ENCODE measurements at regions not wholly inside any gene's neighbourhood (a gene's known extent, or its start where the extent isn't known, plus 50 kb on each side); places are given as distances from the start of the nearest gene placed in this dataset.

DNA sequence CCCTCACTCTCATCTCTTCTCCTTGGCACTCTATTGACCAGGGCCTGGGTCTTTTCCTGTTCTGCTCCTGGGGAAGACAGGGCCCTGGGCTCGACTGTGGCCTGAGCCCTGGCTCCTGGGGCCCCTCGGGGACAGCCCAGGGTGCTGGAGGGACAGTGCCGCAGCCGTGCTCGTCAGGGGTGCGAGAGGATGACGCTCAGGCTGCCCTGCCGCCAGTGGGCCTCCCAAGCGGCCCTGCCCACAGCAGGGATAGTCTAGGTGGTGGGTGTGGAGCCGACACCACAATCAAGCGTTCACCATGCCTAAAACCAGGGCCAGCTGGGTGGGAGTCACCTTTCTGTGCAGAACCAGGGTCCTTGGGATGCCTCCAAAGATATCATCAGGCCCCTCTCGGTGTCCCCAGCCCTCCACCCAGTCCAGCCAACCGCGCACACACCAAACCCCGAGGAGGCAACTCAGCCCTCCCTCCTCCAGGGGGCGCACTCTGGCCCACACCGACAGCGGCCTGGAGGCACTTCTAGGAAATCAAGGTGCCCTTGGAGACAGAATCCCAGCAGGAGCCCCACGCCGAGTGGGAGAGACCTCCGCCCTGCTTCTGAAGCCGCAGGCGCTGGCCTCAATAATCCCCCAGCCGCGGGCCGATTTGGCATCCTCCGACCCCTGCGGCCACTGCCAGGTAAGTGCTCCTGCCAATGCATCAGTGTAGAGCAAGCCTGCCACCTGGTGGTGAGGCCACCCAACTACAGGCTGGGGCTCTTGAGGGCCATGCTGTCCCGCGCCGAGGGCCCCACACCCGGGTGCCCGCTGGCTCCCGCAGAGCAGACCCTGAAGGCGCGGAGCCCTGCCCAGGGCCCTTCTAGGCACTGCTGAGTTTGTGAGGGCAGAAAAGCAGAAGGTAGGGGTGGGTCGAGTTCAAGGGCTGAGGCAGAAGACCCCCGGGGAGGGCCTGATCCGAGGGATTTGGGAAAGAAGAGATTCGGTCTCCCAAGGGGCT lies 496.4 kb downstream of the BUD13 start:
- DNase-seq = peak; percentile 41

DNA sequence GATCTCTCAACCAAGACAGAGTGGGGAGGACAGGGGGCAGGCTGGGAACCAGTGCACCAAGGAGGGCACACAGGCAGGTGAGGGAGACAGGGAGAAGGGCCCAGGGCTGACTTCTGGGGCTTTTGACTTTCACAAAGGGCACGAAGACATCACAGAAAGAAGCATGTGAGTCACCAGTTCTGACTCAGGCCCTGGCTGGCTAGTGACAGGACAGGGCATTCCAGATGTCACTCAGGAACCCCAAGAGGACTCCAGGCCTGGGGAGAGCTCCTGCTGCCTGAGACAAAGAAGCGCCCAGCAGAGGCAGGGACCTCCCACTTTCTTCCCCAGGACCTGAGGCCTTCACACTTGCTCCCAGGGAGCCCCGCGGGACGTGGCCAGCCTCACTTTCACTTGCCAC lies 497.2 kb downstream of the BUD13 start:
- no peak for DNase-seq

DNA sequence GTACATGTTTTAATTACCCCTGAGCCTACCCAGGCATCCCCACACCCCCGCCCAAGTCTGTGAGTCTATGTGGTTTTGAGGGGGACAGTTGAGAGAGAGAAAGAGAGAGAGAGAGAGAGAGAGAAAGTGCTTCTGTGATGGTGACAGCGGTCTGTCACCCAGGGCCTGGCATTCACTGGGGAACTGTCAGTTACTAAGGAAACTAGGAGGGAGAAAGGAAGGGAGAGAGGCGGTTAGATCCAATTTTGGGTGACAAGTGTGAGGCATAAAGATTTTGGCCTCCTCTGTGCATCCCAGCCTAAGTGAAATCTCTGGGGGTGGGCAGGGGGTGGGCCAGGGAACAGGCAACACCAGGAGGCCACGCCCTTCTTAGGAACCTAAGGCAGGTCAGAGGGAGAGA lies 498.3 kb downstream of the BUD13 start:
- no peak for DNase-seq

DNA sequence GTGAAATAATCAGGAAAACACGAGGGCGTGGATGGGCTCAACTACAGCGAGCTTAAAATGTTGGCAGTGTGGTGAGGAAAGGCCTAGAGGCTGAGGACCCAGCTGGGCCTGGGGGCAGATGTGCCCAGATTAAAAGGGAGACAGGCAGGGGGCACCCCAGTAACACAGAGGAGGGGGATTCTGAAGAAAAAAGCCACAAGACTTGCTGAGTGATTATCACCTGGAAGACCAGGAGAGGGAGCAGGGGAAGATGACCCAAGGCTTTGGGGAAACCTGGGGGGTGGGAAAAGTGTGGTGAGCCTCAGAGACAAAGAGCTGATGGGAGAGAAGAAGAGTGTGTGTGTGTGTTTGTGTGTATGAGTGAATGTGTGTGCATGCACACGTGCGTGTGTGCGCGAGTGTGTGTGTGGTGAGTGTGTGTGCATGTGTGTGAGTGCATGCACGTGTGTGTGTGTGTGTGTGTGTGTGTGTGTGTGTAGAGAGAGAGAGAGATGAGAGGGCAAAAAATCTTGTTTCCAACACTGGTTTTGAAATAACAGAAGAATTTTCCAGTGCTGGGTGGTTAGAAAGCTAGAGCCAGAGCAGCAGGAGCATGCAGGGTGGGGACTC lies 500.5 kb downstream of the BUD13 start:
- no peak for DNase-seq

DNA sequence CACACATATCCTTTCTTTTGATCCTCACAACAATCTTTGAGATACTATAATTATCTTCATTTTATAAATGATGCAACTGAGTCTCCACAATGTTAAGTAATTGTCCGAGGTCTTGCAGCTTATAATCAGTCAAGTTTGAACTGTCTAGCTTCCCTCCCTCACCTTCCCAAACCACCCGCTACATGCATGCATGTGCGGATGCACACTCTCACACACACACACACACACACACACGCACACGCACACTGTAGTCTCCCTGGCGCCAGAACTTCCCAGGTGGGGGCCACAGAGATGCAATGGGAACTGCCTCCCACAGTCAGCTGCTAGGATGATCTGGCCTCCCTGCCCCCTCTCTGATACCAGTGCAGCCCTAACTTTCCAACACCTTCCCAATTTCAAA lies 501.3 kb downstream of the BUD13 start:
- no peak for DNase-seq

DNA sequence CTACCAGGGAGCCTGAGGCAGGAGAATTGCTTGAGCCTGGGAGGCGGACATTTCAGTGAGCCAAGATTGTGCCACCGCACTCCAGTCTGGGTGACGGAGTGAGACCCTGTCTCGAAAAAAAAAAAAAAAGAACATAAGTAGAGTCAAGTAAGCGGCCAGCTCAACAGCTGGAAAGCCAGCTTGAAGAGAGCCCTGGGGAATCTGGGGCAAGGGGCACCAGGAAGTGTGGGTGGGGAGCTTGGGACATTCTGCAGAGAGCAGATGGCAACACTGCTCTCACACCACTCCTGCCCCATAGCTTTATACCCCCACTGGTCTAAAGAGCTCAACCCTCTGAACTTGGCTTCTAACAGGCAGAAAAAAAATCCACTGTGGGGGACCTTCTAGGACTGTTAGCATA lies 505.6 kb downstream of the BUD13 start:
- DNase-seq = no peak

DNA sequence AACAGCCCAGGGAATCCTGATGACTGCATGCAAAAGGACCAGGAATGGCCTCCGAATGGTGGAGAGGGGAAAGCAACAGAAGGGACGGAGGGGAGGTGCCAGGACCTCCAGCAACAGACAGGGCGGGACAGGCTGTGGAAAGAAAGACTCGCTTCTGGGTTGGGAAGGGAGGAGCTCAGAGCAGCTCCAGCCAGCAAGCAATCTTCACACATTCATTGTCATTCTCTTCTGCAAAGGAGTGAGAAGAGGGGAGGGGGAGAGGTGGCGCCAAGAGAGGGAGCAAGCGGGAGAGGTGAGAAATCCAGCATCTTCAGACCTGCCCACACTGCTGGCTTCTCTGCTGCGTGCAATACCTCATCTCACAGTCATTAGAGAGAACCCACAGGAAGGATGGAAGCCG lies 509.0 kb downstream of the BUD13 start:
- DNase-seq = no peak

DNA sequence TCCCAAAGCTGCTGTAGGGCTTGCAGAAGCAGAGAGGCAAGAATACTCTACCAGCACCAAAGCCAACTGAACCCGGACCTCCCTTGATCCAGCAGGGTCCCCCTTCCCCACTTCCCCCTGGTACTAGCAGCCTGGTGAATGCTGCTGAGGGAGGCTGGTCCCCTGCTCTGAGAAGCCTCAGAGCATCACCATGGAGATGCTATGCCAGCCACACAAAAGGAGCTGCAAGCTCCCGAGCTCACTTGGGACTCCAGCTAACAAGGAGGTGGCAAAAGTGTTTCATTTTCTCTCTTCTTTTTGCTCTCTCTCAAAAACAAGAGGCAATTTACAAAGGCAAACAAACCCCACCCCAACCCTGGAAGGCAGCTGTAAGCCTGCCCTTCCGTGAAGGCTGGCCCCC lies 509.8 kb downstream of the BUD13 start:
- no peak for DNase-seq

DNA sequence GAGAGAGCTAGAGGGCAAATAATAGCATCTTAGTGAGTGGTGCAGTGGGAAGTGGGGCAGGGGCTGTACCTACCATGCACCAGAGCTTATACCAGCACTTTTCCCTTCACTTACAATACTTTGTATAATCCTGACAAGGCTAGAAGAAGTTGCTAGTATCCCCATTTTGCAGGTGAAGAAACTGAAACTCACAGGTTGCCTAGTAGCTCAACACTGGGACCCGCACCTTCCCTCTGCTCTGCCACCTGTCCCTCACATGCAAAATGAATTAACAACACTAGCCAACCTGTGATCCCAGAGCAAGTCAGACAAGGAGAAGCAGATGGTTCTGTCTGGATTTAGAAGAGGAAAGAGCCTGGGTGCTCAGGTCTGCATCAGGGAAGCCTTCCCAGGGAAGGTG lies 510.4 kb downstream of the BUD13 start:
- DNase-seq = no peak

DNA sequence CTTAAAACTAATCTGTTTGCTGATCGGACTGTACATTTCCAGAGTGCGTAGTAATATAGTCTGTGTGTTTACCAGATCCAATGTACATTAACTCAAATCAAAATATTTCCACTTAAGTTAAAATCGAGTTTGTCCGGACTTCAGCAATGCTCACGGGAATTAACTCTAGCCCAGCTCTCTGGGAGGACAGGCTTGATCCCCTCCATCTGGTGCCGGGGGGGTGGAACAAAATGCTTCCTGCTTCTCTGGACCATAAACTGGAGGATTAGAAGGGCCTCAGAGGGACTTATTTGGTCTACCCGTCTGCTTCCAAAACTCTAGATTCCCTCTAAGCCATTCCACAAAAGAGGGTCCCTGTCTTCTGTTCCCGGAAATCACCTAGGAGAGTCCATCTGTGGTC lies 511.2 kb downstream of the BUD13 start:
- no peak for DNase-seq

DNA sequence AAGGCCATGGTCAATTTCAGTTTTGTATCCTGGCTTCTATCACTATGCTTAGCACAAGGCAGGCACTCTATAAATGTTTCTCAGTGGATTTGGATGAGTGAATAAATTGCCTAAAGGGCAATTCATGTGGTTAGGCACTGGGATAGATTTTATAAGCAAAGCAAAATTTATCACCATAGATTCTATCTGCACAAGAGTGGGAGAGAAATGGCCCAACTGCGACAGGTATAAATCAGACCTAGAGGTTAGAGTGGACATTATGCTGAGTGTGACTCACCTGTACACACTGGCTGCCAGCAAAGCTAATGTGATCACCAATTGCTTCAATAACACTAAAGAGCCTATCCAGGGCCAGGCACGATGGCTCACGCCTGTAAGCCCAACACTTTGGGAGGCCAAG lies 514.0 kb downstream of the BUD13 start:
- DNase-seq = no peak

DNA sequence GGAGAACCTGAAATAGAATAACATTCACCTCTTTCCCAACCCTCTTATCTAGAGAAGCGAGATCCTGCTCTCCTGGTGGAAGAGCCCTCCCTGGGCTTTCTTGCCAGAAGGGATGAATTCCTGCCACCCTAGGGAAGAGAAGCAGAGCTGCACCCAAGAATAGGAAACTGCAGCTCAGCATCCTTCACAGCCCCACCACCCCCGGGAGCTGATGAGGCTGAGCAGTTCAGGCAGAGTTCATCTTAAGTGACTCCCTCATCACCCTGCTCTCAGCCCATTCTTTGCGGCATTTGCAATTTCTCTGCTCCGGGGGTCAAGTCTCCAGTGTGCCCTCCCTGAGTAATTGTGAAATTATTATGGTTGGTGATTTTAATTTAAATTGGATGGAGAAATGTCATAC lies 514.9 kb downstream of the BUD13 start:
- DNase-seq = no peak

DNA sequence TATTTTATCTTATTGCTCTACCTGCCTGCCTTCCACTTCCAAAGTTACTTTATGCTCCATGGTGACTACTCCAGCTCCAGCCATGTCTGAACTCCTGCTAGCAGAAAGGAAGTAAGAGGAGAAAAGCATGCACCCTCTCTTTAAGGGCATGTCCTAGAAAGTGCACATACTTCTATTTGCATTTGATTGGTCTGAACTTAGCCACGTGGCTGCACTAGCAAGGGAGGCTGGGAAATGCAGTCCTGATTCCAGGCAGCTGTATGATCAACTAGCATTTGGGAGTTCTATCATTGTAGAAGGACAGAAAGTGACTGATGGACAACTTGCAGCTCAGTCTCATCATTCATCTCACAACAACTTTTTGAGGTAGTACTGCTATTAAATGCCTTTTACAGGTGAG lies 515.7 kb downstream of the BUD13 start:
- DNase-seq = peak; percentile 54

DNA sequence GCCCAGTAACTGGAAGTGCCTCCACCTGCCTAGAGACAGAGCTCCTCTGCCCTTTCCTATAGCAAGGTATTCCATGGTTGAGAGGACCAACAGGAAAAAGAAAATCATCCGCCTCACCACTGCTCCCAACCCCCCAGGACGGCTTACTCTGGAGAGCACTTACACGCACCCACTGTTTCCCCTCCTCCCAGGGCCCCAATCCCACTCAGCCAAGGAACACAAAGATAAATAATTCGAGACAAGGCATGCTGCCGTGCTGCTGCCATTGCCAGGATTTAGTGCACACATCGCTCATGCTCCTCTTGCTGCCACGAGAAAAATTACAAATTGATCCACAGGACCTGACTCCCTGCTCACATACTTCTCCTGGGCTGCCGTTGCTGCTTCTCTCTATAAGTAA lies 516.6 kb downstream of the BUD13 start:
- no peak for DNase-seq

DNA sequence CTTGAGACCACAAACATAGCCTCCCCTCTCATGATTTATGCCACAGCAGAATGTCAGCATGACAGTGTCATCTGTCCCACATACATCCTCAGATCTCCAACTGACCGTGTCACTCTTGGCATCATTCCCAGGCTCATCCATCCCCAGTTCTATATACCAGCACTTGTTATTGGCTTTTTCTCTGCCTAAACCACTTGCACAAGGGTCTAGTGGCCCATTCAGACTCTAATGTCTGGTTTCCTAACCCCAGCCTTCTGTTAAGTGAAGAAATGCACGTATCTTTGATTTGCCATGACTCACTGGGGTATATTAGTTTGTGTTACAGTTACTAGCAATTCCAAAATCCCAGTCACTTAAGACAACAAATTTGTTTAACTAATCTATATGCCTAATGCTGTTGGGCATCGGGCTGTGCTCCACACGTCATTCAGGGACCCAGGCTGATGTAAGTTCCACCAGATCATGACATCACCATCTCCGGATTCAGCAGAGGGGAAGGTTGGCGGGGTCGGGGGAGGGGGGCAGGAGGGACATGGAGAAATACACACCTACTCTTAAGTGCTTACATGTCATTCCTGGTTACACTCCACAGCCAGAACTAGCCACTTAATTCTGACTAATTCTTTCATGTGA lies 517.4 kb downstream of the BUD13 start:
- peak; percentile 96 for DNase-seq

DNA sequence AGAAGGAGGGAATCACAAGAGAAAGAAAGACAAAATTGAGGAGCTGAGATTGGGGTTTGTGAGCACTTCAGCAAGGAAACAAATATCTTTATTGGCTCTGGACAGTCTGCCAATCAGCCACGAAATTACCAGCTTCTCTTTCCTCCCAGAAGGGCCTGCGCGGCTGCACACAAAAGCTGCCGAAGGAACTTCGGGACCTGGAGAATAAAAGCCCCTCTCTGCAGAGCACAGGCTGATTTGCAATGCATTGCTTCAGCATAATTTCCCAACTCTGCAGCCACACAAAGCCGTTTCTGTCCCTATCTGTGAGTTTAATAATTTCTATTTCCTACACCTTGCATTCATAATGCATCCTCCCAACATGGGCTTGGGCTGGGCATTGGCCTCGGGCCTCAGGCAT lies 522.6 kb downstream of the BUD13 start:
- no peak for DNase-seq

DNA sequence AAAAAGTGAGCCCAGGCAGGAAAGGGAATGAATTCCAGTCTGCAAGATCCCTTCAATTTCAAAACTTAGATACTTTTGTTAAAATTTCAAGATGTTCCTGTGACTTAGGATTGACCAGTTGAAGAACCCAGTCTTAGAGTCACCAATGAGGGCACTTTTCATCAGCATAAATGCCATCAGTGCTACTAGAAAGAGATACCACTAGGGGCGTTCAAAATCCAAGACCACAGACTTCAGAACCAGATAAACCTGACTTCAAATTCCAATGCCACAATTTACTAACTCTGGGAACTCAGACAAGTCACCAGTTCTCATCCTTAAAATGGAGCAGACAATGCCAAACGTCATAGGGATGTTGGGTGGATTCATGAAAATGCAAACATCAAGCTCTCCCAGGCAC lies 523.2 kb downstream of the BUD13 start:
- no peak for DNase-seq

DNA sequence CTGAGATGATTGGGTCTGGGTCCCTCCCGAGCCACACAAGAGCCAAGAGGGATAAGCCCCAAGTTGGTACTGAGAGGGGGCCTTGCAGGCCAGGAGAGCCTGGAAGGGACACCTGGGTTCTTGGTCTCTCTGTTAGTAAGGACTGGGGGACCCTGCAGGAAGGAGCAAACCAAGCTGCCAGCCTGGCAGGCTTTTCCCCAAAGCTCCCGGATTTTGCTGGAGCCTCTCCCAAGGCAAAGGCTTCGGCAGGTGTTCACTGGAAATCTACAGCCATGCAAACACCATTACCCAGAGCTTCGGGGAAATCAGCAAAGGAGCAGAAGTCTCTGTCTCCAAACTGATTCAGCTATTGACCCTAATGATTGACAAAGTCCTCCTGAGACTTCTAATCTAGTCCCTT lies 527.9 kb downstream of the BUD13 start:
- no peak for DNase-seq

DNA sequence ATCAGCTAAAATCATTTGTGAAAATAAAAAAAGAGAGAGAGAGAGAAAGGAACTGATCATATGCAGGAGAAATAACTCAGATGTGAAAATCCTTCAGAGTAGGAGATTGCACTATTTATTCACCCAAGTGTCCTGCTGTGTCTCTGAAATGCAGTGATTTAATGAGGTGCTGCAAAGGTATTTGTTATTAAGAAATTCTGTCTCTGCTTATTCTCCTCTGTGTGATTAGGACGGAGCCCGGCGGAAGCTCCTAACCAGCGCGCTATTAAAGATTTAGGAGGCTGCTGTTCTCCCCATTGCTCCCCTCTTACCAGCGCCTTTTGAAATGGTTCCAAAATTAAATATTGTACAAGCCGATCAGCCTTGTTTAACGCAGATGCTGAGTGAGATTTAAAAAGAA lies 528.3 kb downstream of the BUD13 start:
- no peak for DNase-seq

DNA sequence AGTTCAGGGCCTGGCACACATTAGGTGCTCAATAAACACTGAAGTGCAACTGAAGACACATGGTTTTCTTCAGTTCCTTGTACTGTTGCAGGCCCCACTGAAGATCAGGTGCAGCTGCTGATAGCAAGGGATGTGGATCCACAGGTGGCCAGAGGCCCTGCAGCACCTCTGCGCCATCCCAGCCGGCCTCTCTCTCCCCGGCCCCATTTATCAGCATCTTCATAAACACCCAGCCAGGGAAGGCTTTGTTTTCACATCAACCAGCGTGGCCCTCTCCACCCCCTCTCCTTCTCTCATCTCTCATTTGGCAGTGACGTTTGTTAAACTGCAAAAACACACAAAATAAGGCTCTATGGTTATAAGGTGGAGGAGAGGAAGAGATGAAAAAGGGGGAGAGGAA lies 528.8 kb downstream of the BUD13 start:
- no peak for DNase-seq

DNA sequence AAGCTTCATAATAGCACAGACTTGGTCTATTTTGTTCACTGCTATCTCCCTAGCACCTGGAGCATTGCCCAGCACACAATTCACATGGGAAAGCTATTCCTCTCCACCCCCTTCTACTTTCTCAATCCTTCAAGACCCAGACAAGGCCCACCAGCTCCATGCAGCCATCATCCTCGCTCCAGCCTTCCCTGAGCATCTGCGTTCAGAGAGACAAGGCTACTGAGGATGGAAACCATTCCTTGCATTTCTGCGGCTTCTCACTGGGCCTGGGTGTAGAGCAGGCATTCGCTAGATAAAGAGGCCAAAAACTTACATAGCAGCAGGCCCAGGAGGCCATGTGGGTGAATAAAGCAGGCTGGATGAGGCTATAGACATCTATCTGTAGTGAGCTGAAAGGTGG lies 530.8 kb downstream of the BUD13 start:
- DNase-seq = no peak

DNA sequence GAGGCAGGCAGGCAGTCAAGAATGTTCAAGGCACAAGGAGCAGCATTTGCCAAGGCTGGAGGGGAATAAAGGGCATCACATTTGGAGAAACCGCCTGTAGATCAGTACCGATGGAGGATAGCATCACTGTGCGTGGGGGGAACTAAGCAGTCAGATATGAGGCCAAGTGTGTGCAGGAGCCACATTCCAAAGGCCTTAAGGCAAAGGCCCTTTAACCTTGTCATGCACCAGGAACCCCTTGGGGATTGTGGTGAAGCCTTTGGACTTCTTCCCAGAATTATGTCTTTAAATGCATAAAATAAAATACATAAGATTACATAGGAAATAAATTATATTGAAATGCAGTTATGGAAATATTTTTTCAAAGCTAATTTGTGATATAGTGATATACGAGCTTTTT lies 532.1 kb downstream of the BUD13 start:
- no peak for DNase-seq

DNA sequence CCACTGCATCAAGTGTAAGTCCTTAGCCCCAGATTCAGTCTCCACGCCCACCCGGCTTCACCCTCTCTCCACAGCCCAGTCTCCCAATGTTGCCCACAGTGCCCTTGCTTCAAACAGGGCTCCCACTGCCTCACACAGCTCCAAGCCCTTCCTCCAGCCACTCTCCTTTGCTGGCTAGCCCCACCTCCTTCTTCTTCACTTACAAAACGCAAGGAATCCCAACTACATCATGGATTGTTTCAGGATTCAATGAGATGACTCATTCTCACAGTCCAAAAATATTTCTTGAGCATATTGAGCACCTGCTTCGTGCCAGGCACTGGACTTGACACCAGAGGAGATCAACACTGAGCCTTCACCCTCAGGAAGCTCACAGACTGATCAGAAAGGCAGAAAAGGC lies 533.5 kb downstream of the BUD13 start:
- no peak for DNase-seq

DNA sequence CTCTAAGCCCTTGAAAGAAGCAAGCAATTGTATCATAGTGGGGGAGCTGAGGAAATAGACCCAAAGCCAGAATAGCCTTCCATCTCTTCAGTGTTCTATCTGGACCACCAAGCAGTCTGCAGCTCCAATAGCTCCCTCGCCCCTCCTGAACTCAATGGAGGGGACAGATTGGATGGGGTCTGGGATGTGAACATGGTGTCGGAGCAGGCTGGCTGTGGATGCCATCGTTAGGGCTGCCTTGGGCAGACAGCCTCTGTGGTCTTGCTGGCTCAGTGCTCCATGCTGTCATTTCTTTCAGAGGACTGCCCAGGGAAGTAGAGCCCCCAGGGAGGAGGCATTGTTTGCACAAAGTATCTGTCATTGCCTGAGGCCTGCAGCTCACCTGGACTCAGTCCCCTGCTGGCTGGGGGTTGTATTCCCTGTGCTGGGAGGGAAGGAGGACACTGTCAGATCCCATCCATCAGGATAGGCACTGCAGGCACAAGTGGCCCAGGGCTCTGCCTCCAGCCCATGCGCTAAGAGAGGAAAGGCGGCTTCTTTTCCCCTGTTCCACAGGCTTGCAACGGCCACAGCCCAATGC lies 537.7 kb downstream of the BUD13 start:
- DNase-seq = no peak
